Loucy (cell line): ENCODE measurements at regions not wholly inside any gene's neighbourhood (a gene's known extent, or its start where the extent isn't known, plus 50 kb on each side); places are given as distances from the start of the nearest gene placed in this dataset.

ENCODE experiments used
- CTCF ChIP-seq: fragments of 200-600 bp; sonication (generic); conservative IDR thresholded peaks from 2 replicates; pipeline ENCODE4 v1.5.1; 2014; ENCODE audit warnings: mild to moderate bottlenecking, antibody characterized with exemption, low read length
- EZH2phosphoT487 ChIP-seq: fragments of 200-600 bp; IDR thresholded peaks from 2 replicates; pipeline ENCODE4 v1.6.1; 2018; ENCODE audit warnings: antibody characterized with exemption, mild to moderate bottlenecking, moderate library complexity, borderline replicate concordance

DNA sequence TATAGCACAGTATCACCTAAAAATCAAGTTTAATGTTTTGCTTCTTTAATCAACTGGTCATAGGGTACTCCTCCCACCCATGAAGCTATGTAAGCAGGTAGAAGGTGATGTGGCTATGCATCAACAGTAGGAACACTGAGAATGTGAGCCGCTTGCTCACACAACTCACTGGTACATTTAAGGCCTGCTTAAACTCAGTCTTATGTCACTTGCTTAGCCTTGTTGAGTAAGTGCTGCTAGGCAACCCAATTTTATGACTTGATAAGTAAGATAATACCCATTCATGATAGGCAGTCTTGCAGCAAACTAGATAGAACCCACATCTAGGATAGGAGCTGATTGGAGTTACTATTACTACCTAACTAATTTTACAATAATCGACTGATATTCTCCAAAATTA, 70.0 kb upstream of the BMP4 start:
- no peak for TF ChIP-seq CTCF
- TF ChIP-seq EZH2phosphoT487 = no peak
